ENCODE measurements at regions not wholly inside any gene's neighbourhood (a gene's known extent, or its start where the extent isn't known, plus 50 kb on each side); places are given as distances from the start of the nearest gene placed in this dataset.

DNA sequence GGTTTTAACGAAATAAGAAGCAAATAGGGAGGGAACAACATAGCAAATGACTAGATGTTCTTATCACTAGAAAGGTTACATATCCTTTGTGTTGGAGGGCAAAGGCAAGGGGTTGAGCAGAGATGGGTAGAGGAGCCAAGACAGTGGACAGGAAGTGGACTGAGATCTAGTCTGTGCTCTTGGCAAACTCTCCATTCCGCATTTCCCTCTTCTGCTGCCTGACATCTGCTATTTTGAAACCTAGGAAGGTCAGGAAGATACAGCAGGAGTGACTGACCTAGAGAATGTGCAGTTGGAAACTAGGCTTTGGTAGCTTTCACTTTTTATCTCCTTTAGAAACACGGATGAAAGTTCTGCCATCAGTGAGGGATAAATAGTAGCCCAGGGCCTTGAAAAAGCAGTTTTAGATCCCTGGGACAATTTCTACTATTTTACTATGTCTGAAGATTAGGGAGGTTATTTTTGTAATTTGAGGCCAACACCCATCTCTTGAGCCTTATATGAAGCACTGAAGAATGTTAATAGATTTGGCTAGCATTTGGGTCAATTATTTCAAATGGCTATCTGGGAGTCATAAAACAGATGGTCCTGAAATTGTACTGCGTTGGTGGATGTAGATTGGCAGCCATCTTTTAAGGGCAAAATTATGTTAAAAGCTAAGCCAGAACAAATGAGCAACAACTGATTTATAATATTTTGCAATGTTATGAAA is 410.3 kb downstream of the PCNX1 start:
- H3K9me3 Mint-ChIP-seq, result peaks cover 6% of the 10 kb centered on the region
- ATAC-seq (no peak), DNase-seq (ENCODE audit: low spot score in 2 of 2) (no peak)
- H3K4me1 Mint-ChIP-seq, result peaks cover 30% of the 10 kb centered on the region
- no peak overlapping the region for H3K4me3 Mint-ChIP-seq
- no peak overlapping the region for H3K27ac Mint-ChIP-seq
- peaks cover 18% of the 10 kb centered on the region for H3K36me3 Mint-ChIP-seq

- DNase-seq (ENCODE audit: low spot score in 2 of 2) (no peak), ATAC-seq (no peak)
- peaks cover 36% of the 10 kb centered on the region for H3K4me1 Mint-ChIP-seq
- no peak overlapping the region for H3K27ac Mint-ChIP-seq
- H3K4me3 Mint-ChIP-seq, result no peak overlapping the region
- peaks cover 21% of the 10 kb centered on the region for H3K36me3 Mint-ChIP-seq
- peaks cover 6% of the 10 kb centered on the region for H3K9me3 Mint-ChIP-seq
Measured at GRCh38 chr14:71318097-71318459, 410.8 kb downstream of the PCNX1 start.

- H3K9me3 Mint-ChIP-seq, result no peaks in the 10 kb centered on the region
- H3K27ac Mint-ChIP-seq, result peak overlapping the region; percentile 88
- DNase-seq (ENCODE audit: low spot score in 2 of 2) (no peak), ATAC-seq (peak; percentile 4)
- H3K4me1 Mint-ChIP-seq, result peaks cover 50% of the 10 kb centered on the region
- H3K36me3 Mint-ChIP-seq, result peaks cover 30% of the 10 kb centered on the region
- H3K4me3 Mint-ChIP-seq, result peak overlapping the region; percentile 92
Measured at GRCh38 chr14:71319666-71320065, 412.4 kb downstream of the PCNX1 start.

DNA sequence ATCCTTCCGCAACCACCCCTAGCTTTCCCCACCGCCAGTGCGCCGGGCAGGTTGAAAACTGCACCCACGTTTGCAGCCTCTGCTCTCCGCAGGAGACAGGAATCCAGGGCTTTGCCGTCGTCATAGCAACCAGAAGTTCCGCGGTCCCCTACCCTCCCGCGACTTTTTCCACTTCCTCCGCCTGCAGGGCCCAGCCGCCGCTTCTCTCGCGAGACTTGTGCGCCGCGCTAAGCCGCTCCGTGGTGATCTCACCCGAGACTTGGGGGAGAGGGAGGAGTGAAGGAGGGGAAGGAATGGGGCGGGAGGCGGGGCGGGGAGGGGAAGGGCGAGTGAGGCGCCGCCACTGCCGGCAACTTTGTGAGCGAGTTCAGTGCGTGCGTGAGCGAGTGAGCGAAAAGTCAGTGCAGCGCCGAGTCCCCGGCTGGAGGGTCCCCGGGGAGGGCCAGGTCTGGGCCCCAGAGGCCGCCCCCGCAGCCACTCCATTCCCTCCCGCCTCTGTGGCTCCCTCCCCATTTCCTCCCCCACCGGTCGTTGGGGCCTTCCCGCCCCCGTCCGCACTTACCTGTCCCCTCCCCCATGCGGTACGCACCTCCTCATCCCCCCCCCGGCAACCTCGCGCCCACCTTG is 413.0 kb downstream of the PCNX1 start, which contains the start of gene SIPA1L1:
Gene SIPA1L1 (plus strand): TSS at position 370 of the 627 bp plus-strand sequence.
- peaks cover 30% of the 10 kb centered on the region for H3K36me3 Mint-ChIP-seq
- H3K4me3 Mint-ChIP-seq, result peak within 1 kb of the TSS; percentile 92
- H3K9me3 Mint-ChIP-seq, result no peaks in the 10 kb centered on the region
- ATAC-seq, result peak; percentile 87
- peak within 1 kb of the TSS; percentile 88 for H3K27ac Mint-ChIP-seq
- DNase-seq (ENCODE audit: low spot score in 2 of 2), result peak; percentile 94 to 98
- peaks cover 55% of the 10 kb centered on the region for H3K4me1 Mint-ChIP-seq

GRCh38 chr14:71320734-71321573 is 413.7 kb downstream of the PCNX1 start:
- ATAC-seq (peak; percentile 68), DNase-seq (ENCODE audit: low spot score in 2 of 2) (peak; percentile 58 to 87)
- peaks cover 61% of the 10 kb centered on the region for H3K4me1 Mint-ChIP-seq
- H3K4me3 Mint-ChIP-seq, result peak overlapping the region; percentile 92
- H3K9me3 Mint-ChIP-seq, result no peaks in the 10 kb centered on the region
- H3K27ac Mint-ChIP-seq, result peak overlapping the region; percentile 88
- peaks cover 32% of the 10 kb centered on the region for H3K36me3 Mint-ChIP-seq

- peaks cover 39% of the 10 kb centered on the region for H3K36me3 Mint-ChIP-seq
- ATAC-seq, result no peak
- H3K27ac Mint-ChIP-seq, result peak overlapping the region; percentile 88
- no peaks in the 10 kb centered on the region for H3K9me3 Mint-ChIP-seq
- DNase-seq (ENCODE audit: low spot score in 2 of 2), result no peak
- H3K4me1 Mint-ChIP-seq, result peaks cover 58% of the 10 kb centered on the region
- peak overlapping the region; percentile 92 for H3K4me3 Mint-ChIP-seq
Measured at GRCh38 chr14:71321574-71322315, 414.5 kb downstream of the PCNX1 start.

DNA sequence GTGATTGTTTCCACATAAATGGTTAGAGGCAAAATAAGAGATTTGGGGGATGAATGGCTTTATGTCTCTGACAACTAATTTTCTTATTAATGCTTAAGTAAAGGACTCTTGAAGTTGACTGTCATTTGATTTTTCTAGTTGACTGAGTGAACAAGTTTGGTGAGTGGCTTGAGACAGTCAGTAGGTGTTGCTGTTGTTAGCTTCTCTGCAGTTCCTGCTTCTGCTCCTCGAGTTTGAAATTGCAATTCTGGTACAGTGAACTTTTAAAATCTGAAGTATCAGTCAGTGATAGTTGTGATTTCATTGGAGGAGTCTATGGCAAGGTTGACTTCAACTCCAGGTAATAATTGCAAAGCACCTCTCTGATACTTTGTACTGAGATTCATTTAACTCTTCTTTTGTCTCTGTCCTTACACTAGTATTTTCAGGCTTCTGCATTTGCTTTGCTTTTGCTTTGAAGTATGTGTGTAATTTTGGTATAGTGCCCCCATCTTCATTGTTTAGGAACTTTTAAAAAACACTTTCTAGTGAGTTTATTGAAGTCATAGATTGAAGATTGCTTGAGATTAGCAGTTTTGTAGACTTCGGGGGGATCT is 415.5 kb downstream of the PCNX1 start:
- Mint-ChIP-seq H3K27ac (peak overlapping the region; percentile 88), H3K4me3 (peak overlapping the region; percentile 92), H3K36me3 (peaks cover 39% of the 10 kb centered on the region), H3K4me1 (peaks cover 58% of the 10 kb centered on the region), H3K9me3 (no peaks in the 10 kb centered on the region)
- DNase-seq (ENCODE audit: low spot score in 2 of 2) (no peak), ATAC-seq (no peak)

- peaks cover 38% of the 10 kb centered on the region for H3K36me3 Mint-ChIP-seq
- ATAC-seq (peak; percentile 47), DNase-seq (ENCODE audit: low spot score in 2 of 2) (peak; percentile 14 to 63)
- peak overlapping the region; percentile 46 for H3K4me3 Mint-ChIP-seq
- H3K4me1 Mint-ChIP-seq, result peaks cover 70% of the 10 kb centered on the region
- H3K27ac Mint-ChIP-seq, result peak overlapping the region; percentile 60
- no peaks in the 10 kb centered on the region for H3K9me3 Mint-ChIP-seq
Measured at GRCh38 chr14:71324767-71325272, 417.6 kb downstream of the PCNX1 start.

GRCh38 chr14:71327691-71328090 is 420.4 kb downstream of the PCNX1 start:
- H3K36me3 Mint-ChIP-seq, result peaks cover 26% of the 10 kb centered on the region
- no peak overlapping the region for H3K27ac Mint-ChIP-seq
- peaks cover 87% of the 10 kb centered on the region for H3K4me1 Mint-ChIP-seq
- DNase-seq (ENCODE audit: low spot score in 2 of 2) (no peak), ATAC-seq (no peak)
- no peaks in the 10 kb centered on the region for H3K9me3 Mint-ChIP-seq
- H3K4me3 Mint-ChIP-seq, result peak overlapping the region; percentile 28

DNA sequence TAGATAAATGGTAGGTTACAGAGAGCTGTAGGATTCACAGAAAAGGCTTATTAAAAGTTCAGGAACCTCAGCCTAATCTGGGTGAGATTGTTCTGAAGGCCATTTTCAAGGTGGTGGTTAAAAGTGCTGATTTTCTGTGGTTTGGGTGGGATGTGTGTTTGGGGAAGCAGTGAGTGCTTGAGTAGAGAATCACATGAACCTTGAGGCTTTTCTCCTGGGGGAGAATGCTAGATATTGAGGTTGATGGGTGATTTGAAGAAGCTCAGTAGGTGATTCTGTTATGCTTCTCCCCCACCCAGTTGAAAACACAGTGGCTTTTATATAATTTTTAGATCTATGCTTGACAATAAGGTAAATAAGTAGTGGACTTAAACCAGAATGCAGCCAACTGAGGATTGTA is 420.9 kb downstream of the PCNX1 start:
- no peak for DNase-seq (ENCODE audit: low spot score in 2 of 2)
- H3K9me3 Mint-ChIP-seq, result no peaks in the 10 kb centered on the region
- peaks cover 22% of the 10 kb centered on the region for H3K36me3 Mint-ChIP-seq
- peak; percentile 35 for ATAC-seq
- peaks cover 87% of the 10 kb centered on the region for H3K4me1 Mint-ChIP-seq
- peak overlapping the region; percentile 28 for H3K4me3 Mint-ChIP-seq
- H3K27ac Mint-ChIP-seq, result peak overlapping the region; percentile 21

DNA sequence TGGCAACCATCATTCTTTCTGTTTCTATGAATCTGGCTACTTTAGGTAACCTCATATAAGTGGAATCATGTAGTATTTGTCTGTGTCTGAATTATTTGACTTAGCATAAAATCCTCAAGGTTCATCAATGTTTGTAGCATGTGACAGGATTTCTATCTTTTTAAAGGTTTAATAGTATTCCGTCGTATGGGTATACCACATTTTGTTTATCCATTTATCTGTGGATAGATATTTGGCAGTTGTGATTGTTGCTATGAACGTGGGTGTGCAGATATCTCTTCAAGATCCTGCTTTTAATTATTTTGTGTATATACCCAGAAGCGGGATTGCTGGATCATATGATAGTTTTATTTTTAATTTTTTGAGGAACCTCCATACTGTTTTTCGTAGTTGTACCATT is 421.7 kb downstream of the PCNX1 start:
- no peak for DNase-seq (ENCODE audit: low spot score in 2 of 2)
- H3K27ac Mint-ChIP-seq, result no peak overlapping the region
- no peak for ATAC-seq
- peak overlapping the region; percentile 28 for H3K4me3 Mint-ChIP-seq
- peaks cover 89% of the 10 kb centered on the region for H3K4me1 Mint-ChIP-seq
- peaks cover 22% of the 10 kb centered on the region for H3K36me3 Mint-ChIP-seq
- no peaks in the 10 kb centered on the region for H3K9me3 Mint-ChIP-seq

DNA sequence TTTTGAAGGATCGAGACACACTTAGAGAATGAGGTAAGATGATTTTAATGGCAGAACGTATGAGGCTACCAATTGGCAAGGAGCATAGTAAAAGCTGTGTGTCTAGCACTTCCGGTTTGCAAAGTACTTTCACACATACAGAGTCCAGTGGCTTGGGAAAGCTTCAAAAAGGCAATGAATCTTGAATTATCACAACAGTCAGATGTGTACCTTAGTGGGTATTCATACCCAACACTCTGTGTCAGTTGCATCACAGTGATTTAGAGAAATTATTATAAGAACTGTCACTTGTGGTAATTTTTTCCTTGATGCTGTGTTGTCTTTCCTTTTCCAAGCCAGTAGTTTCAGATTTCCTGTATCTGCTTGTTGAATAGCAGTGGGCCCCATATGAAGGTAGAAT is 424.1 kb downstream of the PCNX1 start:
- ATAC-seq, result peak; percentile 37
- peaks cover 70% of the 10 kb centered on the region for H3K4me1 Mint-ChIP-seq
- peak overlapping the region; percentile 36 for H3K4me3 Mint-ChIP-seq
- no peak for DNase-seq (ENCODE audit: low spot score in 2 of 2)
- peaks cover 17% of the 10 kb centered on the region for H3K36me3 Mint-ChIP-seq
- no peaks in the 10 kb centered on the region for H3K9me3 Mint-ChIP-seq
- peak overlapping the region; percentile 66 for H3K27ac Mint-ChIP-seq

DNA sequence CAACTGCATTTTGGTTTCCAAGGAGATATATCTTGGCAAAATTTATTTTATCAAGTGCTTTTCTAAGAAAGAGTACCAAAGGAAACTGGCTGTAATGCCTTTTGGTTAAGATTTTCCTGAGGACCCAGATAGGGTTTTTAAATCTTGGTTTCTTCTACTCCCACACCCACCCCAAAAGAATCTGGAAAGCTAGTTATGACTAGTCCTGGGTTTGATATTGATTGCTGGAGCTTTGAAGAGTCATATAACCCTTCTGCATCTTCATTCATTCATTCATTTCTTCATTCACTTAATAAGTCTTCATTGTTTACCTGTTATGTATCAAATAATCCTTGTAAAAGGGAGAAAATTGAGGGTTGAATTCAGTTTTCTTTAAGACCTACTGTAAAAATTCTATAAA is 425.2 kb downstream of the PCNX1 start:
- ATAC-seq (peak; percentile 43), DNase-seq (ENCODE audit: low spot score in 2 of 2) (no peak)
- Mint-ChIP-seq H3K27ac (no peak overlapping the region), H3K4me3 (no peak overlapping the region), H3K9me3 (no peaks in the 10 kb centered on the region), H3K4me1 (peaks cover 68% of the 10 kb centered on the region), H3K36me3 (peaks cover 19% of the 10 kb centered on the region)

- Mint-ChIP-seq H3K4me3 (no peak overlapping the region), H3K9me3 (no peaks in the 10 kb centered on the region), H3K27ac (peak overlapping the region; percentile 44), H3K36me3 (peaks cover 21% of the 10 kb centered on the region), H3K4me1 (peaks cover 62% of the 10 kb centered on the region)
- ATAC-seq, result peak; percentile 98
- peak in 1 of 2 donors; percentile 68 for DNase-seq (ENCODE audit: low spot score in 2 of 2)
Measured at GRCh38 chr14:71333705-71334104, 426.4 kb downstream of the PCNX1 start.

Measured in stimulated activated effector memory CD8-positive, alpha-beta T cell treated with anti-CD3 and anti-CD28 coated beads, Interleukin-12 subunit alpha, Interleukin-12 subunit beta, amount 100 ng/mL, for 72 hours (primary cell).